ENCODE measurements at regions not wholly inside any gene's neighbourhood (a gene's known extent, or its start where the extent isn't known, plus 50 kb on each side); places are given as distances from the start of the nearest gene placed in this dataset.

DNA sequence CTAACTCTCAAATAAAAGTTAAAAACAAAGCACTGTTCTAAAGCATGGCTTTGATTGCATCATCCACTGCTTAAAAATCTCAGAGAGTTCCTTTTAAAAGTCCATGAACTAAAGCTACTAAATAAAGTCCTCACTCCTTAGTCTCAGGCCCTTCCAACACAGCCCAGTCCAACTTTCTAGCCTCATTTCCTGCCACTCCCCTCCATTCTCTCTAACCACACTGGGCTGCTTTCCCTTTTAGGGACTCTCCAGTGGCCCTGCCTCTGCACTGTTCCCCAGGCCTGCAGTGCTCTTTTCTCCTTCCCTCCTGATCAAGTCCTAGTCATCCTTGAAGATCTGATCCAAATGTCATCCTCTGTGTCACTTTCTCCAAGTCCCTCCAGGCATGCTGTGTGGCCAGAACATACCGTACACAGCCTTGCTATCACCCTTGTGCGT, 56.9 kb upstream of the PPP1R3C start:
- TF ChIP-seq CTCF (IDR thresholded peaks at IDR 0.05) (no peak), POLR2A (IDR thresholded peaks at IDR 0.05) (no peak)
